Fibroblast of gingiva (primary cell): ENCODE measurements at regions not wholly inside any gene's neighbourhood (a gene's known extent, or its start where the extent isn't known, plus 50 kb on each side); places are given as distances from the start of the nearest gene placed in this dataset.
A peak's percentile ranks its signal among the peaks of the same experiment; 100 is the strongest.
"Not testable (repeated sequence)": the region's sequence is repeated elsewhere in the genome, so short reads cannot be mapped to it uniquely, and the experiment has no call there.

Experiments used
- DNase-seq: peaks from one replicate; pipeline ENCODE4 v3.0.0-alpha.2; 2011; ENCODE audit warnings: low read depth

DNA sequence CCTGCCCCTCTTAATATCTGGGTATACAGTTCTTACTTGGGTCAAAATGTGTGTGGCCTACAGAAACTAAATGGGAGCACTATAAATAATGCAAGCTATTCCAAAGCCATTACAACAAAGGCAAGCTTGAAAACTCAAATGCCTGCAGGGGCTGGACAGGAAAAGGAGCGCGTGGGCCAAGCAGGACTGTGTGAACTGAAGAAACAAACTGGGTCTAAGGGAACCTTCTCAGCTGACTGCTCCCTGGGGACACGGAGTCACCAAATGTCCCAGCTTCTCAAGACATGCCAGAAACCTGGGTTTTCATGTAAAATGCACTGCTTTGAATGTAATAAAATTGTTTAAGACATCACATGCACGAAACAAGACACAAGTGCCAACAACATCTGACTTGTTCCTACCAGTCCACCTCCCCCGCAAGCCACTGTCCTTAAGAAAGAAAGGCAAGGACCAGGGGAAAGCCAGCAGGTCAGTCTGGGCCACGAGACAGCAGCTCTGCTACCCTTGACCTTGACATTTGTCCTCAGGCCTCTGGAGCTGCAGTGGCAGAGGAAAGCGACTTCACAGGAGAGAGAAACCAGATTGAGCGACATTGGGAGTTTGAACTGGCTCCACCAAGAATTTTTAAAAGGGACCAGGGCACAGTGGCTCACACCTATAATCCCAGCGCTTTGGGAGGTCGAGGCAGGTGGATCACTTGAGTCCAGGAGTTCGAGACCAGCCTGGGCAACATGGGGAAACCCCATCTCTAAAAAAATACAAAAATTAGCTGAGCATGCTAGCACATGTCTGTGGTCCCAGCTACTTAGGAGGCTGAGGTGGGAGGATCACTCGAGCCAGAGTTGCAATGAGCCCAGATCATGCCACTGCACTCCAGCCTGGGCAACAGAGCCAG lies 89.7 kb upstream of the SH3BP4 start:
- DNase-seq: no peak

GRCh38 chr2:234859330-234859872 lies 92.4 kb upstream of the SH3BP4 start:
- DNase-seq: not testable (repeated sequence)

DNA sequence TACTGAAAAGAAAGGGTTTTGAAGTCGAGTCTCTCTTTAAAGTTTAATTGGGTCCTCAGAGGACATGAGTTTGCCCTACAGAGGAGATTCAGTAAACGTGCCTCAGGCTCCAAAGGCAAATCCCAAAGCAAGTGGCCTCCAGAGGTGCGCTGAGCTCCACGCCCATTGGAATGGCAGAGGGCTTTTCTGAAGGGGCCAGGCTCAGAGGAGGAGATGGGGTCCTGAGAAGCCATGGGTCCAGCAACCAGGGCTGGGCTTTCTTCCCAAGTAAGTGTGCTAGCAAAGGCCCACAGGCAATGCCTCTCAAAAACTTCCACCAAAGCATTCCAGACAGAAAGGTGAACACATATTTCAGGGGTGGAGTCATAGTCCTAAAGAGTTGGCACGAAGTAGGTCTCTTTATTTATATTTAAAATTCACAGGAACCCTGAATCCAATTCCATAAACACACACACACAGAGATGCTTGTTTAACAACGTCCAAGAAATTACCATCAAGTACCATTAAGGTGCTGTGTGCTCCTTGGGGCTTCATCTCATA lies 93.0 kb upstream of the SH3BP4 start:
- no peak for DNase-seq

GRCh38 chr2:234858145-234858544 lies 93.7 kb upstream of the SH3BP4 start:
- no peak for DNase-seq

DNA sequence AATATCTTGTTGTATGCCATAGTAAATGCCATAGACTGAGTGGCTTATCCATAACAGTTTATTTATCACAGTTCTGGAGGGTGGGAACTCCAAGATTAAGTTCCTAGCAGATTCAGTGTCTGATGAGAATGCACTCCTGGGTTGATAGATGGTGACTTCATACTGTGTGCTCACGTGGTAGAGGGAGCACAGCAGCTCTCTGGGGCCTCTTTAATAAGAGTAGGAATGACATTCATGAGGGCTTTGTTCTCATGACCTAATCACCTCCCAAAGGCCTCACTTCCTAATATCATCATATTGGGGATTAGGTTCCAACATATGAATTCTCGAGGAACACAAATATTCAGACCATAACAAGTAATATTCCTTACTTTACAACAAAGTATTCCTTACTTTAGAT lies 98.1 kb upstream of the SH3BP4 start:
- no peak for DNase-seq

- no peak for DNase-seq
Measured at GRCh38 chr2:234852941-234853340, 98.9 kb upstream of the SH3BP4 start.

DNA sequence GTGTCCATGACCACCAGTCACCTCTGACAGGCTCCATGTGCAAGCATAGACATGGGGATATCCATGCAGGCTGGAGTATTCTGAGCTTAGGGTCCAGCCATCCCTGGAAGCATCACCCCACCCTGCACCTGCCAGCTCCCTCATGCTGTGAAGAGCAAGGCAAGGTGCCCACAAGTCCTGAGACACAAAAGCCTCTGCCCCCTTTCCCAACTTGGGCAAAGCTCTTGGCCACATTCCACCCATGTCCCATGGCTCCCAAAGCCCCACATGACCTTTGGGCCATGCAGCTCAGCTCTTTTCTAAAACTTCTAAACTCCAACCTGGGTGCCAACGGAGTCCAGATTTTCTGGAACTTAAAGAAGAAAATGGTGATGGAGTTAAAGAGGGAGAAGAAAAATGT lies 99.8 kb upstream of the SH3BP4 start:
- DNase-seq: no peak

DNA sequence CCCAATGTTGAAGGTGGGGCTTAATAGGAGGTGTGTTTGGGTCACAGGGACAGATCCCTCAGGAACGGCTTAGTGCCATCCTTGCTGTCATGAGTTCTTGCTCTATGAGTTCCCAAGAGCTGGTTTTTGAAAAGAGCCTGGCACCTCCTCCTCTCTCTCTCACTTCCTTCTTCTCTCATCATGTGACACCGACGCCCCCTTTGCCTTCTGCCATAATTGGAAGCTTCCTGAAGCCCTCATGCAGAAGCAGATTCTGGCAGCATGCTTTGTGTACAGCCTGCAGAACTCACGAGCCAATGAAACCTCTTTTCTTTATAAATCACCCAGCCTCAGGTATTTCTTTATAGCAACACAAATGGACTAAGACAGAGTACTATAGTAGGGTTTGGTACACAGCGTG lies 100.4 kb upstream of the SH3BP4 start:
- no peak for DNase-seq

DNA sequence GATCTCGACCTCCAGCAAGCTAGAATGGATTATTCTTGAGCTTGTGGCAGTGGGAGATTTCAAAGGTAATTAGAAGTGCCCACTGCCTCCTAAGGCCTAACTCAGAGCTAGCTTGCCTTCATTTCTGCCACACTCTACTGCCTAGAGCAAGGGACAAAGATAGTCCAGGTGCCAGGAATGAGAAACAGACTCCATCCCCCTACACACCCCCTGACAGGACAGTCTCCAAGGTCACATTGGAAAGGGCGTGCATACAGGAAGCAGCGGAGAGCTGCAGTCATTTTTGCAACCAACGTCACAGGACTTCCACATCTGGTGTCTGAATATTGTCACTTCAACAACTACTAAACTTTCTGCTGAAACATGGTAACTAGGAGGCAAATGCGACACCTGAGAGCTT lies 101.0 kb upstream of the SH3BP4 start:
- DNase-seq: no peak

DNA sequence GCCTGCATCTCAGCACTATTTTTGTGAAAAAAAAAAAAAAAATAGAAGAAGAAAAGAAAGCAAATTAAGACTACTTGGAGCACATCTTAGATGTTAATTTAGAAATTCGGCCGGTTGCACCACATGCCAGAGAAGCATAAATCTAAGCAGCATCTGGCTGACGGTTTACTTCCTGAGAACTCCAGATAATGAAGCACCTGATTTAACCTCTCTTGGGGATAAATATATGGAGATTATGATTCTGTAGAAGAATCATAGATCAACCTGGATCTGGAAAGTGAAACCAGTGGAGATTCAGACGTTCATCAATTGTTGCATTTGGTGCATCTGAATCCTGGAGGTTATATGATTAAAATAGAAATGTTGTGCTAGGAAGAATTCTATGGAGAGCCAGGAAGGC lies 102.1 kb upstream of the SH3BP4 start:
- no peak for DNase-seq

GRCh38 chr2:234848578-234848977 lies 103.2 kb upstream of the SH3BP4 start:
- DNase-seq: no peak

- no peak for DNase-seq
Measured at GRCh38 chr2:234847639-234848038, 104.2 kb upstream of the SH3BP4 start.

- no peak for DNase-seq
Measured at GRCh38 chr2:234847364-234847635, 104.5 kb upstream of the SH3BP4 start.

DNA sequence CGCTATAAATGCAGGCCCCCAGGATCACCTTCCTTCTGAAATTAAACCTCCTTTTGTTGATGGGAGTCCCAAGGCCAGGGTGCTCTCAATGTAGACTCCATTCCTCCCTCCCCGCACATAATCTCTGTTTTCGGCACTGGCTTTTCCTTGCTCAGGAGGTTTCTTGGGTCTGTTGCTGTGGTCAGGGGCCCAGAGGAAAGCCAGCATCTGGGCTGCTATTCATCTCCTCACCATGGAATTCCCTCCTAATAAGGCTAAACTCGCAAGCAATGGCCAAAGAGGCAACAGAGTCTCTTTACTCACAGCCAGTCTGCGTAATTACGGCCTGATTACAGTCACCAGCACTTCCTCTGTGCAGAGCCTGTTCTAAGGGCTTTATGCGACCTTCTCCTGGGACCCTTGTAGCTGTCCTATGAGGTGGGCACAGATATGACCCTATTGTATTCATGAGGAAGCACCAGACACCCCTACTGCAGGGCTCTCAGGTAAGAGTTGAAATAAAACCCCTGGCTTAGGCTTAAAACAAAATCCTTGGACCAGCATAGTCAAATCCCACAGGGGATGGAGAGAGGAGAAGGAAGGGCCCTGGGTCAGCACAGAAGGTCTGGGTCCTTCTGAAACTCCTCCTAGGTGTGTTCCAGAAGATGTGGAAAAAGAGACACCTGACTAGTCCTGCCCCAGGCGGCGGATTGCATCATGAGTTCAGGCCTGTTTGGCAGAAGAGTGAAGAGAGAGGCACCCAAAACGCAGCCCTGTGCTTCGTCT lies 105.0 kb upstream of the SH3BP4 start:
- DNase-seq: no peak

DNA sequence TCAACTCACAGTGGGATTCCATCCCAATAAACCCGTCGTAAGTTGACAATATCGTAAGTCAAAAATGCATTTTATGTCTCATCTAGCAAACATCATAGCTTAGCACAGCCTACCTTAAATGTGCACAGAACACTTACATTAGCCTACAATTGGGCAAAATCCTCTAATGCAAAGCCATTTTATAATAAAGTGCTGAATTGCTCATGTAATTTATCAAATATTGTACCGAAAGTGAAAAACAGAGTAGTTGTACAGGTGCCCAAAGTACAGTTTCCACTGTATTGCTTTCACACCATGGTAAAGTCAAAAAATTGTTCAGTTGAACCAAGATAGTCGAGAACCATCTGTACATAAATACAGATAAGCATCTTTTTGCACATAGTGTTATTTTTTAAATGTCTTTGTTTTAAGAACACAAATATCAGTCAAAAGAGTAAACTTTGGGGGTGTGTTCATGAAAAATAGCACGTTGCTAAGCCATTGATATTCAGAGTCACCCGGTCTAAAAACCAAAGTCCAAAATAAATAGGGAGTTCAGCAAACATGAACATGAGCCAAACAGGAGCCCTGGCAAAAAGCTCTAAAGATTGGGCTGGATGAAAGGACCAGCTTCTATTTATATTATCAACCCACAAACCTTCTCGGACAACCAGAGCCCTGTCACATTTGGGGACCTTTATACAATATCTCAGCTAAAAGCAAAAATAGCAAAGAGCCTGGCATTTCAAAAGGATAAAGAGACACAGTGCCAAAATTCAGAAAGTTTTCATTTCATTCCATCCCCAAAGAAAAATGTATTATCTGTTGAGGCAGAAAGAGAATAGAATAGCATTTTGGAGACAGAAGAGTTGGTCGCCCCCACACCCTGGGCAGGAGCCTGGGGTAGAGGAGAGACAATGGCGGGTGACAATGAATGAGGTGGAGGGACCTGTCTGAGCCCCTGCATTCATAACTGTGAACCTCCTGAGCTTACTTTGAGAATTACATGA lies 105.9 kb upstream of the SH3BP4 start:
- DNase-seq: no peak

DNA sequence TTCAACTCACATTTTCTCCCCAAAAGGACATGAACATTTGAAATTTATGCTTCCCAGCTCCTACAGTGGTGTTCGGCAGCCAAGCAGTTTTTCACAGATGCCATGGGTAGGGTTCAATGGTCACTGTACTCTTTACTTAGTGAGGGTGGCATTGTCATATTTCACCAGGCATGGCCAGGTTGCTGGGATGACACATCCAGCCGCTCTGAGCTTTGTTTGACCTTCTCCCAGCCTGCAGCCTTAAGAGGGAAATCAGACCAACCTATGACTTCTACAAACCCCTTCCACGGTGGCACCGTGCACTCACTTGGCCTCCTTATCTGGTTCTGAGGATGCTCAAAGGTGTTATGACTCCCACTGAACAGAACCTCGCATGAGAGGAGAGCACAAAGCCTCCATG lies 108.4 kb upstream of the SH3BP4 start:
- no peak for DNase-seq

DNA sequence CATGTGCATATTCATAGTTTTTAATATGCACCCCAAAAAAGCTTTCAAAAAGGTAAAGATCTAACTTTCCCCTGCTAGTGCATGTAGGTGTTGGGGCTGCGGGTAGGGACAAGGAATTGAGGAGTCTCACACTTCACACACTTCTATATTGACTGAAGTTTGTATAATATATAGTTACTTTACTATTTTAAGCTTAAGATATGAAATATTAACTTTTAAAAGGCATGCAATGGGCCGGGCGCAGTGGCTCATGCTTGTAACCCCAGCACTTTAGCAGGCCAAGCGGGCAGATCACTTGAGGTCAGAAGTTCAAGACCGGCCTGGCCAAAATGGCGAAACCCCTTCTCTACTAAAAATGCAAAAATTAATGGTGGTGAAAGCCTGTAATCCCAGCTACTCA lies 109.1 kb upstream of the SH3BP4 start:
- no peak for DNase-seq

GRCh38 chr2:234841321-234842015 lies 110.3 kb upstream of the SH3BP4 start:
- no peak for DNase-seq

DNA sequence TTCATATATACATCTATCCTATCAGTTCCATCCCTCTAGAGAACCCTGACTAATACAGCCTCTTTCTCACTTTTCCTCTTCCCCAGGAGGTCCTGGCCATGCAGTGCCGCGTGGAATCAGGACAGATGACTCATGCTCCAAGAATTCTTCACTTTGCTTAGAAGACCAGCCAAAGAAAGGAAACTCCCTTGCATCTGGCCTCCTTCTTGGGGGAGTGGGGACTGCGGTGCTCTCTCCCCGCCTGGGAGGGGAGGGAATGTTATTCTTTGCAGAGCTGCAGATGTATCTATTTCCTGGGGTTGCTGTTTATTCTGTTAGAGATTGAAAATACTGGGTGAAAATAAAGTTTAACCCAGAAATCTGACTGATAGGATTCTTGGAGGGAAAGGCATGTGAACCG lies 111.5 kb upstream of the SH3BP4 start:
- peak; percentile 81 for DNase-seq

DNA sequence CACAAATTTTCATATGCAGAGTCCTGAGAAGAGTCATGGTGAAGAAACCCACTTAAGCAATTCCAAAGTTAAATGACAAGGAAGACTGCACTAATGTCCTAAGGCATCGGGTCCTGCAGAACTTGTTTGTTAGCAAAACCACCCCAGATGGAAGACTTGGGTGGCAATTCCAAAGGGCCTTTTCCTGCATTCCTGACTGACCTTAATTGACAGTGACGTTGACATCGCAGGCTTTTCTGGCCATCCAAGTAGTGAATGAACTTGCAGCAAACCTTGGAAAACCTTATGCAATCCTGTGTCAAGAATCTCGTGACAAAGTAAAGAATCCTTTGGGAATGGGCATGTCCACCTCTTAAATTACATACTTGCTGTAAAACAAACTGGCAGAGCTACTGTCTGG lies 112.5 kb upstream of the SH3BP4 start:
- no peak for DNase-seq

DNA sequence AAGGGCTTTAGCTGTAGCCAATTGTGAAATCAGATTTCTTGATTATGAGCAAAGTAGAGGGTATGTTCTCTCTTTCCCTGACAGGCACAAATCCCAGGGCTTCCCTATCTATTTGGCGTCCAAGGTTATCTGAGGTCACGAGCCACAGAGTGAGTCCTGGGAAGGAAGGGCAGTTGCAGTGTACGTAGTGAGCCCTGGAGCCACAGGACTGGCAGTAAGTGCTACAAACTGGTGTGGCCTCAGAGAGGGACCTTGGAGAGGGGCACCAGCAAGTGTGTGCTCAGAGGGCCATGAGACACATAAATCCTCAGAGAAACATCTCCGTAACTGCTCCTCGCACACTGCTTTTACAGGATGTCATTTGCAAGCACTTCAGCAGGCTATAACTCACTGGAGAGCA lies 115.5 kb upstream of the SH3BP4 start:
- DNase-seq: no peak
